GM19238 (cell line): ENCODE measurements at regions not wholly inside any gene's neighbourhood (a gene's known extent, or its start where the extent isn't known, plus 50 kb on each side); places are given as distances from the start of the nearest gene placed in this dataset.

Experiments
- DNase-seq: peaks from one replicate; pipeline ENCODE4 v3.0.0; 2011; ENCODE audit warnings: low spot score; ENCODE audit not compliant: insufficient read length

- no peak for DNase-seq
These were observed 500.9 kb upstream of the DSEL start for GRCh38 chr18:68017385-68017784.

- no peak for DNase-seq
These were observed 481.0 kb upstream of the DSEL start for GRCh38 chr18:67997496-67997895.

DNA sequence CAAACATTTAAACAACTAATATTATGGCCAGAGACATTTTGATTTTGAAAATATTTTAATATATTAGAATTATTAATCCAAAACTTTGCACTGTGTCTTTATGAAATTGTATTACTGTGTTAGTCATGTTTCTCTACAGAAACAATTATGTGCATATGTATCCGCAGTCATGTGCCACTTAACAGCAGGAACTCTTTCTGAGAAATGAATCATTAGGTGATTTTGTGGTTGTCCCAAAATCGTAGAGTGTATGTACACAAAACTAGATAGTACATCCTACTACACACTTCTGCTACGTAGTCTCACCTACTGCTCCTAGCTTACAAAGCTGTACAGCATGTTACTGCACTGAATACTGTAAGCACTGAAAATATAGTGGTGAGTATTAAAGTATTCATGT, 479.2 kb upstream of the DSEL start:
- no peak for DNase-seq

DNA sequence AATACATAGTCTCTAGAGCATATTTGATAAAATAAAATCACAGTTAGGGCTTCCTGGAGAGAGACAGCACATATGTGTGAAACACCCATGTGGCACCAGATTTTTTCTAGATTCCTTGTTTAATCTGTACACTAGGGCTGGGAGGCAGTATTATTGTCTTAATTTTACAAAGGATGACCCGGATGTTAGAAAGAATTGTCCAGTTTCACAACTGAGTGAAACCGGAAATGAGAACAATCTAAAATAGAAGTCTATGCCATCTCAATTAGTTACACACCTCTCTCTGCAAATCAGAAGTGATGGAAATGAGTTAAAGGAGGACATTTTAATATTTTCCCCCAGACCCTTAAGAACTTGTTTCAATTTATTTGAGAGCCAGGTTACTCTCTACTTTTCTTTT, 463.7 kb upstream of the DSEL start:
- no peak for DNase-seq

DNA sequence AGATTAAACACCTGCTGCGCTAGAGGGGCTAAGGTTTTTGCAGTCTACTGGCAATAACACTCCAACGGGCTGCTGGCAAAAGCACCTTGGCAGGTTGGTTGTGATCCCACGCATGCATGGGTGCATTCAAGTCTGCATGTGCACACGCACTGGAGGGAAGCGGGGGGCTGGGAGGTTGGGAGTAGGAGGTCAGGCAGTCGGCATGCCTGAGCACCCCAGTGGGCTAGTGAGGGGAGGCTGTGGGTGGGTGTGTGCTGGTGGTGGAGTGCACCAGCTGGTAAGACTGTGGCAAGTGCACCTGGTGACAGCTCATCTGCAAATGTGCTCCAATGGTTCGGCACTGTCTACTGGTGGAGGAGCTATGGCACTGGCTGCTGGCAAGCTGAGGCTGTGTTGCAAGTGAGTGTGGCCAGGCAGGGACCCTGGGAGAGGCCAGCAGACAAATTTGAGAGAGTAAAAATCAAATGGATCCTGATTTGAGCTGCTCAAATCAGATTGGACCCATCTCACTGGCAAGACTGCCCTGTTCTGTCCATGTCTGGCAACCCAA, 460.6 kb upstream of the DSEL start:
- no peak for DNase-seq

GRCh38 chr18:67973916-67974315, 457.4 kb upstream of the DSEL start:
- DNase-seq = no peak

DNA sequence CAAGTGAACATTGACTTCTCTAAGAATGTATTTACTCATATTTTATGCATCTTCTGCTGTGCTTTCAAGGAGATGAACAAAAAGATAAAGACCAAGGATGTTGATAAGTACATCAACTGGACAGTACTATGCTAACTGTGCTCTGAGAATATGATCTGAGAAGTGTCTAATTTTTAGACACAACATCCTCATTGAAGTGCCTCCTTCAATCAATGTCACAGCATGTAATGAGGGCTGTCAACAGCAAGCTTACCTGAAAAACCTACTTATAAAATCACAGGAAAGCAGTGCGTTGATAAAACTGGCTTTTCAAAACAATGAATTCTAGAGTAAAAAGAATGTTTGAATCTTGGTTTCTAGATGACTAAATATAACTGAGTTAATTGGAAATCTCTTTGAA, 452.9 kb upstream of the DSEL start:
- no peak for DNase-seq

GRCh38 chr18:67966224-67966623, 449.7 kb upstream of the DSEL start:
- no peak for DNase-seq

GRCh38 chr18:67964462-67964861, 447.9 kb upstream of the DSEL start:
- no peak for DNase-seq

DNA sequence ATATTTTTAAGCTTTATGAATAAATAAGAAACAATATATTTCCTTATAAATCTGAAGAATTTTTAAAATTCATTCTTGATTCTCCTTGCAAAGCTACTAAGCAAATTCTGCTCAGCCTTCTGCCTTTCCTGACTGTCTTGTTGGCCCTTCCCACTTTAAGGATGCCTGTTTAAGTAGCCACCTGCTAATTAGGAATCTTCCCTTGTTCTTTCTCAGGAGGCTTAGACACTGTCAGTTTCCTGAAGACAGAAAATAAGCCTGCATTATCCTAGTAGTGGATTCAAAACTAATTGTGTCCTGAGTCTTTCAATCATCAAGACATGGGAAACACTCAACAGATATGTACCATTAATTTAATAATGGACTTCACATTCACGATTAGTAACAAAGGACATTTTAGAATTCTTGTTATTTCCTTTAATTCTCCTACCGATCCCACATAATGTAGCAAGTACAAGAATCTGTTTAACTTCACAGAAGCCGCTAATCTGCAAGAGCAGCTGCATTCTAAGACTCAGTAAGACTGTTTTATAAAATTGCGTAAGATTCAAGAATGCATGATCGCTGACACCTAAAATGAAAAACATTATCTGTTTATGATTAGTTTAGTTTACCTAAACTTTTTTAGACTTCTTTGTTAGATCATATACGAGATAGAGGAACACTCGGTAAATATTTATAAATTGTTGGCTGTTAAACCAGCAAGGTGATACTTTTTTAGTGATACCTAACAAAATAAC, 445.4 kb upstream of the DSEL start:
- no peak for DNase-seq

DNA sequence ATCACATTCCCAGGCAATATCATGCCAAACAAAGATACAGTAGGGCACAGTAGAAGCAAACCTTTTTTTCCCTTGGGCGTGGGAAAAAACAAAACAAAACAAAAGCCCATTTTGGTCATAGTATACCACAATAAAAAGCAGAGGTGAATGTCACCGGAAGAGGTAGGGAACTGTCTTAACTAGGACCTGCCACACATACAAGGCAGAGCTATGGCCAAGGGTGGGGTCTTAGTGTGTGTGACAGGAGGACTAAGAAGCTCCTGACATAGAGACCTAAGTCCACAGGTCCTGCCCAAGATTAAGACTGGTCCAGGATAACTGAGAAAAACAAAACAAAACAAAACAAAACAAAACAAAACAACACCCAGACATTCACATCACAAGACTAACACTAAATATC, 441.2 kb upstream of the DSEL start:
- DNase-seq = no peak

- DNase-seq = no peak
These were observed 438.1 kb upstream of the DSEL start for GRCh38 chr18:67954594-67954993.

GRCh38 chr18:67951137-67951536, 434.6 kb upstream of the DSEL start:
- no peak for DNase-seq

- DNase-seq = no peak
These were observed 422.1 kb upstream of the DSEL start for GRCh38 chr18:67938660-67939059.

DNA sequence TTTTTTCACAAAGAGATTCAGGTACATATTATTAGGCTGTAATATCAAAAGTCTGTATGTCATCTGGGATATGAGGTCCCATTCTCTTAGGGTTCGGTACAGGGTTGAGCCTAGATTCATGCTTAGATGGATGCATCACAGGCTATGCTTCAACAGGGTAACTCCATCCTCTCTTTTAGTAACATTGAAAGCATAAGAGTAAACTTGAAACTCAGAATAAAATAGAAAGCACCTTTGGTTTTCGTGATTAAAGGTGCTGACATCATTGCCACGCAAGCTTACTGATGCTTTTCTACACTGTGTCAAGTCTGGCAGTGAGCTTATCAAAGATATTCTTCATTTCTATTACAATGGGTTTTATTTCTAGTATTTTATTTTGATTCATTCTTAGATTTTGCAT, 419.1 kb upstream of the DSEL start:
- DNase-seq = no peak

DNA sequence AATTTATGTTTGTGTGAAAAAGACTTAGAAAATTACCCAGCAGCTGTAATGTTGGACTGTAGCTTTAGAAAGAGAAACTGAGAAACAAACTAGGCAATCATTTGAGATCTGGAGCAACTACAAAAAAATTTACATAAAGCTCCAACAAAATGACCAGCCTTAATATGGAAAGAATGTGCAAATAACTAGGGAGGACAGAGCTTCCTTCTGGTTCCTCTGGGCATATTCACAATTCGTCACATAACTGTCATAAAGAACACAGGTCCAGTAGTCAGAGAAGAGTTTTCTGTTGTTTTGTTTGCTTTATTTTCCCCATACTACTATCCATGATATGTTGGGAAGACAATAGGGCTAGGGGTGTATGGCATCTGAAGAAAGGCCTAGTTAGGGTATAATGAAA, 416.8 kb upstream of the DSEL start:
- no peak for DNase-seq

GRCh38 chr18:67932271-67932670, 415.8 kb upstream of the DSEL start:
- no peak for DNase-seq

- DNase-seq = no peak
These were observed 410.7 kb upstream of the DSEL start for GRCh38 chr18:67926929-67927864.

GRCh38 chr18:67924656-67925055, 408.1 kb upstream of the DSEL start:
- DNase-seq = no peak

GRCh38 chr18:67919316-67919715, 402.8 kb upstream of the DSEL start:
- no peak for DNase-seq

DNA sequence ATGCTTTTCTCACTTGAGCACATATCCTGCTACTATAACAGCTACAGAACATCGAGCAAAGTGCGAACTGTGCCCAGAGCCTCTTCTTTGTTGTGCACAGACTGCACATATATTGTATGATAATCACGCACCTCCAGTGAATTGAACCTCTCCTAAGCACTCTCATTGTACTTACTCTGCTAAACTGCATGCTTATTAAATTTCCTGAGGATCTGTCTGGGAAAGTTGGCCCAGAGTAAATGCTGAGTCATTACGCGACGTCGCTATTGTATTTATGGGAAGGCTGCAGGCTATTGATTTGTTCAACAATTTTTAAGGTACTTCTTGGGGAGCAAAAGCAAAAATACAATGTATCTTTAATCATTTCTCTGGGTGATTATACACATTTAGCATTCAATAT, 399.6 kb upstream of the DSEL start:
- no peak for DNase-seq

- DNase-seq = no peak
These were observed 396.5 kb upstream of the DSEL start for GRCh38 chr18:67913040-67913439.
